DOHH2 (cell line): ENCODE measurements at regions not wholly inside any gene's neighbourhood (a gene's known extent, or its start where the extent isn't known, plus 50 kb on each side); places are given as distances from the start of the nearest gene placed in this dataset.

Experiments used
- H3F3A ChIP-seq: fragments of 200-600 bp; sonication (generic), shearing (Covaris generic); 2 replicates; pipeline ENCODE4 v1.6.0; 2016; ENCODE audit warnings: antibody characterized with exemption, mild to moderate bottlenecking; ENCODE audit not compliant: control insufficient read depth, insufficient read depth
- H3K27ac ChIP-seq: fragments of 200-600 bp; sonication (generic); 2 replicates; pipeline ENCODE4 v1.5.1; 2014; ENCODE audit warnings: low read depth, mild to moderate bottlenecking, low read length, moderate library complexity
- H3K27me3 ChIP-seq: fragments of 200-600 bp; sonication (generic); 2 replicates; pipeline ENCODE4 v1.6.1; 2014; ENCODE audit warnings: mild to moderate bottlenecking, low read length, mixed read lengths; ENCODE audit not compliant: control insufficient read depth
- H3K36me3 ChIP-seq: fragments of 200-600 bp; sonication (generic); 2 replicates; pipeline ENCODE4 v1.6.1; 2014; ENCODE audit warnings: mild to moderate bottlenecking, low read length, moderate library complexity, mixed read lengths; ENCODE audit not compliant: control insufficient read depth
- H3K4me1 ChIP-seq: fragments of 200-600 bp; sonication (generic); 2 replicates; pipeline ENCODE4 v1.6.1; 2014; ENCODE audit warnings: mild to moderate bottlenecking, low read length, mixed read lengths; ENCODE audit not compliant: control insufficient read depth
- H3K4me2 ChIP-seq: fragments of 200-600 bp; sonication (generic); 2 replicates; pipeline ENCODE4 v1.6.0; 2014; ENCODE audit warnings: mild to moderate bottlenecking, low read length, moderate library complexity
- H3K4me3 ChIP-seq: fragments of 200-600 bp; sonication (generic); 2 replicates; pipeline ENCODE4 v1.5.1; 2014; ENCODE audit warnings: mild to moderate bottlenecking, low read length, mixed read lengths
- H3K79me2 ChIP-seq: fragments of 200-600 bp; sonication (generic); 2 replicates; pipeline ENCODE4 v1.6.1; 2014; ENCODE audit warnings: mild to moderate bottlenecking, low read length, mixed read lengths; ENCODE audit not compliant: control insufficient read depth
- H3K9me2 ChIP-seq: fragments of 200-600 bp; sonication (generic); replicated peaks from 2 replicates; pipeline ENCODE4 v1.6.1; 2014; ENCODE audit warnings: mild to moderate bottlenecking, low read length, mixed read lengths; ENCODE audit not compliant: control insufficient read depth
- H3K9me3 ChIP-seq: fragments of 200-600 bp; sonication (generic); 2 replicates; pipeline ENCODE4 v1.6.1; 2014; ENCODE audit warnings: antibody characterized with exemption, low read length, mixed read lengths; ENCODE audit not compliant: control insufficient read depth, insufficient read depth
- H4K20me1 ChIP-seq: fragments of 200-600 bp; sonication (generic); 2 replicates; pipeline ENCODE4 v1.6.0; 2014; ENCODE audit warnings: low read depth, mild to moderate bottlenecking, antibody characterized with exemption, low read length, moderate library complexity; ENCODE audit not compliant: control insufficient read depth, insufficient read depth
- EZH2phosphoT487 ChIP-seq: fragments of 200-600 bp; sonication (generic); IDR thresholded peaks from 2 replicates; pipeline ENCODE4 v1.6.1; 2017; ENCODE audit warnings: borderline replicate concordance, mild to moderate bottlenecking, antibody characterized with exemption, low read length, moderate library complexity, mixed read lengths
- TF ChIP-seq, protein P1 (sequence below): fragments of 200-600 bp; sonication (generic); IDR thresholded peaks from one replicate; pipeline ENCODE4 v1.5.1; 2014; ENCODE audit warnings: antibody characterized with exemption, mild to moderate bottlenecking, low read depth, low read length; ENCODE audit not compliant: poor library complexity, severe bottlenecking

DNA sequence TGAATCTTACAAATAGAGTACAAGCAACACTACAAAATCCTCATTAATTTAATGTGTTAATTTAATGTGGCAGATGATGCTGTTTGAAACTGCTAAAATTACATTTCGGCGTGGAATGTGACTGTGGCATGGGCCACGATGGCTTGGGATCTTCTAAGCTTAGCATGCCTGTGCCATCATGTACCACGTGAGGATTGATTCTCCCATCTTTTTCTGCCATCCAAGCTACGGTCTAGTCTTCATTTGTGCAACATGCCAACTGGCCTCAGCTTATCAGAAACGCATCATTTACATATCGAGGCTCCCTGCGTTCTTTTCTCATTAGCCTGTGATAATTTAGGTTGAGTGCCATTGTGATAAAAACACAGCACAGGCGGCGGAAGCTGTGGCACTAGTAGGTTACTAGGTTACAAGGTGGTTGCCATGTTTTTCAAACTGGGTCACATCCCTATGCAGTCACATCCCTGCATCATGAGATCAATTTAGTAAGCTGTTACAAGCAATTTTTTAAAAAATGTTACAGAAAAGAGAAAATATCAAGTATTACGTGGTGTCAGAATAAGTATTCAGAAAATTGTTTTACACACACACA, 189.9 kb upstream of the RBPJ start:
- H3K9me3 ChIP-seq: no peaks in the 10 kb centered on the region; the same call in 1 of the 2 replicates
- H3K36me3 ChIP-seq: no peaks in the 10 kb centered on the region
- no peaks in the 10 kb centered on the region for H3K79me2 ChIP-seq
- no peak overlapping the region for H3K4me2 ChIP-seq
- no peaks in the 10 kb centered on the region for H3K4me1 ChIP-seq
- H3K9me2 ChIP-seq: no peaks in the 10 kb centered on the region
- H3F3A ChIP-seq: no peaks in the 10 kb centered on the region
- no peak for TF ChIP-seq EZH2phosphoT487
- TF ChIP-seq, protein P1, sequence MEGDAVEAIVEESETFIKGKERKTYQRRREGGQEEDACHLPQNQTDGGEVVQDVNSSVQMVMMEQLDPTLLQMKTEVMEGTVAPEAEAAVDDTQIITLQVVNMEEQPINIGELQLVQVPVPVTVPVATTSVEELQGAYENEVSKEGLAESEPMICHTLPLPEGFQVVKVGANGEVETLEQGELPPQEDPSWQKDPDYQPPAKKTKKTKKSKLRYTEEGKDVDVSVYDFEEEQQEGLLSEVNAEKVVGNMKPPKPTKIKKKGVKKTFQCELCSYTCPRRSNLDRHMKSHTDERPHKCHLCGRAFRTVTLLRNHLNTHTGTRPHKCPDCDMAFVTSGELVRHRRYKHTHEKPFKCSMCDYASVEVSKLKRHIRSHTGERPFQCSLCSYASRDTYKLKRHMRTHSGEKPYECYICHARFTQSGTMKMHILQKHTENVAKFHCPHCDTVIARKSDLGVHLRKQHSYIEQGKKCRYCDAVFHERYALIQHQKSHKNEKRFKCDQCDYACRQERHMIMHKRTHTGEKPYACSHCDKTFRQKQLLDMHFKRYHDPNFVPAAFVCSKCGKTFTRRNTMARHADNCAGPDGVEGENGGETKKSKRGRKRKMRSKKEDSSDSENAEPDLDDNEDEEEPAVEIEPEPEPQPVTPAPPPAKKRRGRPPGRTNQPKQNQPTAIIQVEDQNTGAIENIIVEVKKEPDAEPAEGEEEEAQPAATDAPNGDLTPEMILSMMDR: no peak
- no peak overlapping the region for H3K27ac ChIP-seq
- no peaks in the 10 kb centered on the region for H4K20me1 ChIP-seq
- peaks cover 15% of the 10 kb centered on the region for H3K27me3 ChIP-seq
- no peak overlapping the region for H3K4me3 ChIP-seq

DNA sequence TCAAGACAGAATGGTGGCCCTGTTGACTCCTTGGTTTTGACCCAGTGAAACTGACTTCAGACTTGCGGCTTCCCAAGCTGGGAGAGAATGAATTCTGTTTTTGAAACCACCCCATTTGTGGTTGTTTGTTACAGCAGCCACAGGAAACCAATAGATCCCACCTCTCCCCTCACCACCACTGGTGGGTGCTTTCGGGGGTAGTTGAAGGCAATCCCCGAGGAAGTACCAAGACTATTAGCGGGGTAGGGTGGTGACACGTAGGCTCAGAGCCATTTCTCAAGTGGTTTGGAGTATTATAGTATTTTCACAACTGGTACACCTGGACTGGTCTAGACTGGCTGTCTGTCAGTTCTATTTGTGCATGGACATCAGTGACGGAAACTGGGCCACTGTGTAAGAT, 189.1 kb upstream of the RBPJ start:
- no peaks in the 10 kb centered on the region for H3K36me3 ChIP-seq
- H3K27ac ChIP-seq: no peak overlapping the region
- H3K4me2 ChIP-seq: no peak overlapping the region
- no peaks in the 10 kb centered on the region for H3K79me2 ChIP-seq
- peaks cover 15% of the 10 kb centered on the region for H3K27me3 ChIP-seq
- TF ChIP-seq, protein P1: no peak
- no peak for TF ChIP-seq EZH2phosphoT487
- H3K4me3 ChIP-seq: no peak overlapping the region
- no peaks in the 10 kb centered on the region; the same call in 1 of the 2 replicates for H3K9me3 ChIP-seq
- H3K4me1 ChIP-seq: no peaks in the 10 kb centered on the region
- H3K9me2 ChIP-seq: no peaks in the 10 kb centered on the region
- no peaks in the 10 kb centered on the region for H3F3A ChIP-seq
- no peaks in the 10 kb centered on the region for H4K20me1 ChIP-seq

DNA sequence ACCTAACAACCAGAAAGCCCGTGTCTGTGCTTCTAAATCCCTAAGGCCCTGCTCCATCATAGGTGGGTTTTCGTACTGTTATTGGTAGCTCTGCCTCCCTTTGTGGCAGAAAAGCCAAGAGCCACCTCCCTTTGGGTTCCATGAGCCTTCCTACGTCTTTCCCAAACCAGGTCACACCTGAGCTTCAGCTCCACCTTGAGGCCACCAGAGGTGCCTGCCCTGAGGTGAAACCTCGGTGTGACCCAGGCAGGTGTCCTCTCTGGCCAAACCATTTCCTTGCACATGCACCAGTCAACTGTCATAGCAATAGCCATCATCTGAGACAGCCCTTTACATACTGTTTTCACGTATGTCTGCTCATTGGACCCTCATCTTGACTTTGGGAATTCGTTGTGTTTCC, 188.0 kb upstream of the RBPJ start:
- Histone ChIP-seq H3K79me2 (no peaks in the 10 kb centered on the region), H3K27me3 (peaks cover 15% of the 10 kb centered on the region), H3K9me2 (no peaks in the 10 kb centered on the region), H4K20me1 (no peaks in the 10 kb centered on the region), H3K27ac (no peak overlapping the region), H3K4me1 (no peaks in the 10 kb centered on the region), H3K4me3 (no peak overlapping the region), H3K4me2 (no peak overlapping the region), H3K36me3 (no peaks in the 10 kb centered on the region), H3F3A (no peaks in the 10 kb centered on the region), H3K9me3 (no peaks in the 10 kb centered on the region; the same call in 1 of the 2 replicates)
- no peak for TF ChIP-seq EZH2phosphoT487
- TF ChIP-seq, protein P1: no peak
